Esophagus (tissue), 2 donors: ENCODE measurements at regions not wholly inside any gene's neighbourhood (a gene's known extent, or its start where the extent isn't known, plus 50 kb on each side); places are given as distances from the start of the nearest gene placed in this dataset.

Experiments
- H3K27ac ChIP-seq, 2 donors: one replicate each; pipeline ENCODE4 v1.5.1; 2013; ENCODE audit warnings: low read depth in 2 of 2, mild to moderate bottlenecking in 2 of 2, inconsistent platforms in 1 of 2, low read length in 1 of 2, moderate library complexity in 1 of 2
- H3K27me3 ChIP-seq, 2 donors: one replicate each; pipeline ENCODE4 v1.6.1; 2013; ENCODE audit warnings: low read length in 2 of 2, control low read depth in 1 of 2, mild to moderate bottlenecking in 1 of 2; ENCODE audit not compliant: insufficient read depth in 2 of 2, control insufficient read depth in 1 of 2
- H3K36me3 ChIP-seq, 2 donors: one replicate each; pipeline ENCODE4 v1.6.1; 2013; ENCODE audit warnings: low read length in 1 of 2; ENCODE audit not compliant: control insufficient read depth in 2 of 2, insufficient read depth in 2 of 2
- H3K4me1 ChIP-seq, 2 donors: one replicate each; pipeline ENCODE4 v1.6.1; 2013; ENCODE audit warnings: low read length in 1 of 2; ENCODE audit not compliant: control insufficient read depth in 2 of 2, insufficient read depth in 2 of 2
- H3K4me3 ChIP-seq, 2 donors: one replicate each; pipeline ENCODE4 v1.5.1; 2013; ENCODE audit warnings: low read length in 2 of 2, mild to moderate bottlenecking in 2 of 2, low read depth in 1 of 2, moderate library complexity in 1 of 2
- H3K9me3 ChIP-seq, 2 donors: one replicate each; pipeline ENCODE4 v1.6.1; 2013; ENCODE audit warnings: mild to moderate bottlenecking in 2 of 2, low read depth in 1 of 2, low read length in 1 of 2, moderate library complexity in 1 of 2; ENCODE audit not compliant: control insufficient read depth in 2 of 2, insufficient read depth in 1 of 2
- WGBS, 2 donors: extraction: QIAGEN DNeasy Blood & Tissue Kit; methylation state at CpG; one replicate each; pipeline ENCODE4 v1.1.7; 2013; 5-methylcytosine and 5-hydroxymethylcytosine counted together
- donor health status: healthy with polysubstance abuse.
- donor health status: Bipolar disorder and iron deficiency.

DNA sequence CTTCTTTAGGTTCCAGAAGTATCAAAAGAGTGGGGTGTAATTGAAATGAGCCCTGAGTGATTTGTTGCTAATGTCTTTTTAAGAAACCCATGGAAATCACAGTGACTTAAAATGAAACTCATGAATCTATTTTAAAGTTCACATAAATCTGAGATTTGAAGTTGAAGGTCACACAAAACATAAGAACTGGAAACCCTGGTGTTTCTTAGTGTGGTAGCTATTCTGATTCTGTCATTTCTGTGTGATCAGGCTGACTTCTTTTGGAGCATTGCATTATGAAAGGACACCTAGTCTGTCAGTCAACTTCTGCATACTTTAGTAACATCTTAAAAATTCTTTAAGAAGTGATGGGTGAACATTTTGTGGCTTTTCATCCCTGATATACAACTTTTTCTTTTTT, 448.8 kb downstream of the TLE4 start:
- H3K9me3 ChIP-seq: no peaks in the 10 kb centered on the region
- no peaks in the 10 kb centered on the region for H3K36me3 ChIP-seq
- H3K27ac ChIP-seq: no peak overlapping the region
- H3K27me3 ChIP-seq: no peaks in the 10 kb centered on the region
- H3K4me1 ChIP-seq: no peaks in the 10 kb centered on the region
- H3K4me3 ChIP-seq: no peak overlapping the region

DNA sequence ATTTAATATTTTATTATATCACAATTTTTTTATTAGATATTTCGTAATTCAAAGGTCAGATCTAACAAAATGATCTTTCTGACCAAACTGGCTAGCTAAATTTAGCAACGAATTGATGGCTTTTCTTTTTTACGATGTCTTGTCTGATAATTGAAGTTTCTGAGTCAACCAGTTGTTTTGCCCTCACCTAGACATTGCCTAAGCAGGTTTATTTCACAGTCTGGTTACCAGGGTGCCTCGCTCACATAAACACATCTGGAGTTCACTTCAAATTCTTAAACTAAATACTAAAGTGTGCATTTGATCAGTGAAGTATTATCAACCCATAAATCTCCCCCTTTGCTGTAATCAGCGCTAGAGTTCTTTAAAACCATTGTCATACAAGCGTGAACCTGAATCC, 448.3 kb downstream of the TLE4 start:
- H3K36me3 ChIP-seq: no peaks in the 10 kb centered on the region
- no peaks in the 10 kb centered on the region for H3K27me3 ChIP-seq
- no peak overlapping the region for H3K27ac ChIP-seq
- no peaks in the 10 kb centered on the region for H3K9me3 ChIP-seq
- WGBS, 2 donors: 84 to 87% methylated on average over 6 of the region's 6 CpGs
- no peaks in the 10 kb centered on the region for H3K4me1 ChIP-seq
- no peak overlapping the region for H3K4me3 ChIP-seq

DNA sequence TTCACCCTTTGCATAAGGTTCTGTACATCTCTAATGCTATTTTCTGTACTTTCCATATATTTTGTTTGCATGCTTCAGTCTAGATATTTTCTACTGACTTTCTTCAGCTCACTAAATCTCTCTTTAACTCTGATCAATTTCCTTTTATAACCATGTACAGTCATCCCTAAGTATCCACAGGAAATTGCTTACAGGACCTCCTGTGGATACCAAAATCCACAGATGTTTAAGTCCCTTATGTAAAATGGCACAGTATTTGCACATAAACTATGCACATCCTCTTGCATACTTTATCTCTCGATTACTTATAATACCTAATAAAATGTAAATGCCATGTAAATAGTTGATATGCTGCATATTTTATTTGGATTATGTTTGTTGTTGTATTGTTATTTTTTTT, 442.1 kb downstream of the TLE4 start:
- Histone ChIP-seq H3K27me3 (no peaks in the 10 kb centered on the region), H3K4me3 (no peak overlapping the region), H3K9me3 (no peaks in the 10 kb centered on the region), H3K36me3 (no peaks in the 10 kb centered on the region), H3K4me1 (no peaks in the 10 kb centered on the region), H3K27ac (no peak overlapping the region)
- WGBS, 2 donors: 96 to 99% methylated on average over 1 of the region's 1 CpG

DNA sequence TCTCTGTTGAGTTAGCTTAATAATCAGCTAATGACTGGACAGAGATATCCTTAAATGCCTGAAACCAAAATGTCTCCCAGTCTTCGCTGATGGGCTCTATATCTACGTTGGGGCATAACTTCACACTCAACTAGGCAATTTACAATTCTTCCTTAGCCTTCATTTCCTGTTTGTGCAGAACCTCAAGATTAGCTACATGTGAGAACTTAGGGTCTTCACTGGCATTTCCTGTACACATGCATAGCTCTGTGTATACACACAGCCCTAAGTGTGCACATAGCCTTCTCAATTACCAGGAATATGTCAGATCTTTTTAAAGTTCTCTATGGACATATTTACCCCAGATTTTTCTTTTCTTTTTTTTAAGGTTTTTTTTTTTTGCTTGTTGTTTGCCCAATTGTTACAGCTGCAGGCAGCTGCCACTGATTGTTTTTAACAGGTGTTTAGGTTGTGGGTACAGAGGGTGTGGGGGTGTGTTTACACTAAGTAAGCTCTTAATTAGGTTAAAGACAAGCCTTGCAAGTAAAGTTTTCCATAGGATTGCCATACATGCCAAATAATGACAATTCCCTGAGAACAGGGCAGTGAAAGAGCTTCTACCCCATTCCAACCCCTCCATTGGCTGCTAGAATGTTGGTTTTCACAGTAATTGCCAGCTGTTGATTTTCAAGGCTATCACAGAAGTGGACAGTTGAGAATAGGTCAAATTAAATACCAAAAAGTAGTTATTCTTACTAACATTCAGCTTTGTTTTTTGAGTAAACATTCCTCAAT, 441.0 kb downstream of the TLE4 start:
- no peaks in the 10 kb centered on the region for H3K4me1 ChIP-seq
- no peaks in the 10 kb centered on the region for H3K36me3 ChIP-seq
- no peaks in the 10 kb centered on the region for H3K9me3 ChIP-seq
- H3K27me3 ChIP-seq: no peaks in the 10 kb centered on the region
- WGBS, 2 donors: 83% methylated on average over 2 of the region's 2 CpGs
- H3K27ac ChIP-seq: no peak overlapping the region
- H3K4me3 ChIP-seq: no peak overlapping the region

DNA sequence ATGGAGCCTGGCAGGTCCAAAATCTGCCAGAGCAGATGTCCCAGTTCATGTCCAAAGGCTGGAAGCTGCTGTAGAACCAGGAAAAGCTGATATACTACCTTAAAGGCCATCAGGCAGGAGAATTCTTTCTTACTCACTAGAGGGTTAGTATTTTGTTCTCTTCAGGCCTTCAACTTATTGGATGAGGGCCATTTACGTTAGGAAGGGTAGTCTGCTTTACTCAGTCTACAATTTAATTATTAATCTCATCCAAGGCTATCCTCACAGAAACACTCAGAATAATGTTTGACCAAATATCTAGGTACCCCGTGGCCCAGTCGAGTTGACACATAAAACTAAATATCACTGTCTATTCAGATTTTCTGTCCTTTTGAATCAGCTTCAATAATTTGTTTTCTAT, 437.4 kb downstream of the TLE4 start:
- Histone ChIP-seq H3K4me3 (no peak overlapping the region), H3K4me1 (peaks cover 0 to 4% of the 10 kb centered on the region in 2 donors), H3K27me3 (no peaks in the 10 kb centered on the region), H3K9me3 (no peaks in the 10 kb centered on the region), H3K27ac (no peak overlapping the region), H3K36me3 (no peaks in the 10 kb centered on the region)
- 74 to 87% methylated on average over 3 of the region's 3 CpGs for WGBS, 2 donors

DNA sequence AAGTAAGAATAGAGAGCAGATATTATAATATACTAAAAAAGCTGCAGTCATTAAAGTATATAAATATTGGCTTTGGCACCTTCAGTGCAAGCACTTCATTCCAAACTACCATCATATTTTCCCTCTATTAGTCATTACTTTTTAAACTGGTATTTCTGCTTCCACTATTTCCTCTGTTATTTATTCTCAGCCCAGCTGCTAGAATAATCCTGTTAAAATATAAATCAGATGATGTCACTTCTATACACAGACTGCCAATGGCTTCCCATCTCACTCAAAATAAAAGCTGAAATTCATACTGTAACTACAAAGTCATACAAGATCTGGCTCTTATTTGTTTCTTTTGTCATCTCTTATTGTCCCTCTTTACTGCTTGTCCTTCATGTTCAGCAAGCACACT, 432.9 kb downstream of the TLE4 start:
- Histone ChIP-seq H3K27me3 (no peaks in the 10 kb centered on the region), H3K27ac (peak overlapping the region in 1 of 2 donors; percentile 33), H3K9me3 (no peaks in the 10 kb centered on the region), H3K4me3 (no peak overlapping the region), H3K4me1 (peaks cover 0 to 4% of the 10 kb centered on the region in 2 donors), H3K36me3 (no peaks in the 10 kb centered on the region)

DNA sequence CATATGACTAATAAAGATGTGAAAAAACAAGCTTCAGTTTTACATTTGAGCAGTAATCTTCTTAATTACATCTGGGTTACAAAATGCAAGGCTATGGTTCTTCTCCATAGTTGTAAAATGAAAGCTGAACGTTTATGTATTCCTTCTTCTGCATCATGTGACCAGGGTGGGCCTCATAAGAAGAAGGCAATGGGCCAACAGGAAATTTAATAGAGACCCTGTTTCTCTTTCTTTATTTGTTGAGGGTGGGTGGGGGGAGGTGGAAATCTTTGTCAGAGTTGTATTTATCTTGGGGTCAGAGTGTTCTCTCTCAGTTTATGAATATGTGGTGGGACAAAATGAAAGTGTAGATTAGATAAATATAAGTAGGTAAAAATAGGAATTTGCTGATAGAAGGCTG, 418.8 kb downstream of the TLE4 start:
- Histone ChIP-seq H3K27ac (no peak overlapping the region), H3K4me3 (no peak overlapping the region), H3K4me1 (no peaks in the 10 kb centered on the region), H3K9me3 (no peaks in the 10 kb centered on the region), H3K27me3 (no peaks in the 10 kb centered on the region), H3K36me3 (no peaks in the 10 kb centered on the region)
- WGBS, 2 donors: 15 to 19% methylated on average over 1 of the region's 1 CpG

DNA sequence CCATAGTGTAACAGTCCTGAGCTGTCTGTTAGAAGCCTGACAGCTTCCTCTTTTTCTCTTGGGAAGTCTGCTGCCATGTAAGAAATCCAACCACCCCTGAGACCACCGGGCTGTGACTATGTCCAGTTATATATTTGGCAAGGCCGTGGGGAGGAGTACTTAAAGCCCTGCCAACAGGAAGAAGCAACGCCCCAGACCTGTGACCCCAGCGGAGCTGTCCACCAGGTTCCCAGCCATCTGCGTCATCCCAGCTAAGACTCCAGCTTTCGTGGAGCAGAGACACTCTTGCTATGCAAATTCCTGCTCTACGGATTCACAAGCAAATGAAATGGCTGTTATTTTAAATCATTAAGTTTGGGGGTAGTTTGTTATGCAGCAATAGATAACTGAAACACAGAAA, 417.3 kb downstream of the TLE4 start:
- H3K4me1 ChIP-seq: no peaks in the 10 kb centered on the region
- 67 to 68% methylated on average over 7 of the region's 7 CpGs for WGBS, 2 donors

DNA sequence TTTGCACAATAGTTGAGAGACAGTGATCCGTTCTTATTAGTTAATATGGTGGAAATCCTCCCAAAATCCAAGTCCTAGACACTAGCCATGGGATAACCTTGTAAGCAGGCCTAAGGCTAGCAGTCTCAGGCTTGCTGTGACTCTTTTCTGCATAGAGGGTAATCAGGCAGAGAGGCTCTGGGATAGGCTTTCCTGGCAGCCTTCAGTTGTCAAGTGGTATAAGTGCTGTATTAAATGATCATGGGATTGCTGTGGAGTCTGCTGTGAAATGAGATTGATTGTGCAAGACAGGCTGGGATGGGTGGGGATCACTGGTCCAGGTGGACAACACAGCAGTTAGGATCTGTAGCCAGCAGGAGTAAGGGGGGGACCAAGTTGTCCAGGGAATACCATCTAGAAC, 416.4 kb downstream of the TLE4 start:
- no peaks in the 10 kb centered on the region for H3K9me3 ChIP-seq
- H3K4me1 ChIP-seq: no peaks in the 10 kb centered on the region
- WGBS, 2 donors: 86 to 89% methylated on average over 1 of the region's 1 CpG
- H3K27ac ChIP-seq: no peak overlapping the region
- no peaks in the 10 kb centered on the region for H3K27me3 ChIP-seq
- H3K36me3 ChIP-seq: no peaks in the 10 kb centered on the region
- H3K4me3 ChIP-seq: no peak overlapping the region

More for the DNA sequence above, 417.3 kb downstream of the TLE4 start:
- Histone ChIP-seq H3K27me3 (no peaks in the 10 kb centered on the region), H3K27ac (no peak overlapping the region), H3K36me3 (no peaks in the 10 kb centered on the region), H3K9me3 (no peaks in the 10 kb centered on the region), H3K4me3 (no peak overlapping the region)

DNA sequence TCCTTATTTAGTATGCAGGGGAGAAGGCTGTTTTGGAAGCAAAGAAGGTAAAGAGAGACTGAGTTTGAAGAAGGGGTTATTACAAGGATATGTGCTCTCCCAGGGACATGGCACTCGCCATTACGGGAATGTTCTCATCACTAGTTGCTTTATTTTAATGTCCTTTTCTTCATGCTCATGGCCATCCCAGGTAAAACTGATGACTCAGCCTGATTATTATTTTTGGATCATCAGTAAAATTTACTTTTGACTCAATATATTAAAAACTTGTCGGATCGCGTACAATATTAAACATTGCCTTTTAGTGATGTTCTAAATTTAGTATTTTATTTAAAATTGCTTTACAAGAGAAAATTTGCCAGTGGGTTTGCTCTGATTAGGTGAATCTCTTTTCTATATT, 414.7 kb downstream of the TLE4 start:
- Histone ChIP-seq H3K9me3 (no peaks in the 10 kb centered on the region), H3K27ac (no peak overlapping the region), H3K4me3 (no peak overlapping the region), H3K4me1 (no peaks in the 10 kb centered on the region), H3K36me3 (no peaks in the 10 kb centered on the region), H3K27me3 (no peaks in the 10 kb centered on the region)
- WGBS, 2 donors: 92% methylated on average over 5 of the region's 5 CpGs
